Heart left ventricle (tissue), 13 donors: ENCODE measurements at regions not wholly inside any gene's neighbourhood (a gene's known extent, or its start where the extent isn't known, plus 50 kb on each side); places are given as distances from the start of the nearest gene placed in this dataset.

Experiments
- CTCF ChIP-seq, 12 donors: fragments of 200-600 bp; sonication (generic) in 4 of 12; IDR thresholded peaks; one replicate each; pipeline versions ENCODE4 v1.5.0 to v1.8.0; 2018 to 2022; ENCODE audit warnings: antibody characterized with exemption in 12 of 12, mild to moderate bottlenecking in 5 of 12
- POLR2A ChIP-seq, 2 donors: fragments of 450-650 bp; IDR thresholded peaks; one replicate each; pipeline ENCODE4 v1.6.1; 2017; ENCODE audit warnings: antibody characterized with exemption in 2 of 2, mild to moderate bottlenecking in 2 of 2, moderate library complexity in 2 of 2
- donor health status: ischemic (EF 13 %, LVEDD 7.1; RV severe dilation, severe dysfunction).
- donor health status: DM: no; HTN: yes; CAD: no.
- donor health status: DM: no; HTN: no; CAD: no.
- donor health status: ischemic (EF 25% LVEDD 6.9; RV normal size, moderate dysfunction).
- donor health status: ischemic (EF 25% LVEDD 5.7; RV mildly dilated, moderate dysfunction).
- donor health status: ischemic (EF 35%, LVEDD 5.7; RV mildly dilated, moderate dysfunction).
- donor health status: nonischemic (EF 11% LVEDD 7.7; RV severe dilation, severe dysfunction).
- donor health status: DM: yes; HTN: yes; CAD: no.
- donor health status: PGD.
- donor health status: ischemic (EF 29% LVEDD 5.4; RV normal size, mild dysfunction).
- donor health status: nonischemic (EF 23%, LVEDD 6.1; RV moderate dilation, normal function).

GRCh38 chr10:131667047-131667446 lies 233.8 kb upstream of the PPP2R2D start:
- TF ChIP-seq CTCF (IDR thresholded peaks at IDR 0.05) (no peak), POLR2A (IDR thresholded peaks at IDR 0.05) (no peak)
